Esophagus muscularis mucosa (tissue), 4 donors: ENCODE measurements at regions not wholly inside any gene's neighbourhood (a gene's known extent, or its start where the extent isn't known, plus 50 kb on each side); places are given as distances from the start of the nearest gene placed in this dataset.

Experiments
- CTCF ChIP-seq, 3 experiments: fragments of 200-600 bp in 2 of 3; fragments of 450-650 bp in 1 of 3; sonication (generic) in 2 of 3; IDR thresholded peaks; one replicate each; pipeline ENCODE4 v1.5.1; 2017 to 2019; ENCODE audit warnings: antibody characterized with exemption in 3 of 3, mild to moderate bottlenecking in 2 of 3, moderate library complexity in 1 of 3
- EP300 ChIP-seq: sonication (generic); formaldehyde crosslinking; IDR thresholded peaks from one replicate; pipeline ENCODE4 v1.6.1; 2017; ENCODE audit warnings: antibody characterized with exemption
- POLR2A ChIP-seq: fragments of 450-650 bp; IDR thresholded peaks from one replicate; pipeline ENCODE4 v1.6.1; 2017; ENCODE audit warnings: antibody characterized with exemption, moderate library complexity, mild to moderate bottlenecking, low read depth
- POLR2AphosphoS5 ChIP-seq, 2 donors: sonication (generic); formaldehyde crosslinking; IDR thresholded peaks; one replicate each; pipeline ENCODE4 v1.6.1; 2017; ENCODE audit warnings: antibody characterized with exemption in 2 of 2

GRCh38 chr19:57034544-57034943 is 85.2 kb upstream of the USP29 start:
- TF ChIP-seq CTCF (IDR thresholded peaks at IDR 0.05) = no peak
- no peak for TF ChIP-seq POLR2A
- TF ChIP-seq EP300 = no peak
- no peak for TF ChIP-seq POLR2AphosphoS5 (IDR thresholded peaks at IDR 0.05)
